GM11168 (cell line): ENCODE measurements at regions not wholly inside any gene's neighbourhood (a gene's known extent, or its start where the extent isn't known, plus 50 kb on each side); places are given as distances from the start of the nearest gene placed in this dataset.

Experiments
- in situ Hi-C: fragments of 300-500 bp; cut with MboI; formaldehyde crosslinking; loops from one replicate; pipeline ENCODE4 v1.12.0; 2022; ENCODE audit warnings: low sequenced_read_pairs; ENCODE audit not compliant: unreplicated experiment

DNA sequence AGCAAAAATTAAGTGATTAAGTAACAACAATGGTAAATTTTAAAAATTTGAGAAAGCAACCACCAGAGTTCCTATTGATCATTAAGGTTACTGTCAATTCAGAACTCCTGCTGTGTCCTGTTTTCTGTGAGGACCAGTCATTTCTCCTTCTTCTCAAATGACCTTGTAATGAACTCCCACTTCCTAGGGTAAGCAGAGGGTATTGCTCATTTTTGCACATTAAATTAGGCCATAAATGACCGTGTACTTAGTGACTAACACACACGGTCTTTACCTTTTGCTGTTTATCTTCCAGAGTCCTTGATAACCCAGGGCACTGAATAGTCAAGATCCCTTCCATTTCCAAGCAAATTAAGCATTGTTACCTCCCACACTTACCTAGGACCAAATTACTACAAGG is 227.5 kb upstream of the LYPLAL1 start:
- in situ Hi-C loops = no loop called here

DNA sequence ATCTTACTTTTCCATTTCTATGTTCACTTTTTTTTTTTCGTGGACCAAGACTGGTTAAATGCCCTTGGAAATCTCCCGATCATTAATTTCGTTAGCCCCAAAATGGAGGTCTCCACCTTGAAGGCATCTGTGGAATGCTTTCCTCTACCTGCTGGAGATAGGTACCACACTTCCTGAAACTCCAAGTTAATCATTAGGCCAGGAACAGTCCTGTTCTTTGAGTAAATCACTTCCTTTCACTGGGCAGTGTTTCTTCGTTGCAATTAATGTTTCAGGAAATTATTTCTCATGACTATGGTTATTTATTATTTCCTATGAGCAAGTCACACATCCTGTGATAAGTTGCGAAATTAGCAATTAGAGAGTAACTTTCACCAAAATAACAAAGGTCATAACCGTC is 225.2 kb upstream of the LYPLAL1 start:
- in situ Hi-C loops = no loop called here

DNA sequence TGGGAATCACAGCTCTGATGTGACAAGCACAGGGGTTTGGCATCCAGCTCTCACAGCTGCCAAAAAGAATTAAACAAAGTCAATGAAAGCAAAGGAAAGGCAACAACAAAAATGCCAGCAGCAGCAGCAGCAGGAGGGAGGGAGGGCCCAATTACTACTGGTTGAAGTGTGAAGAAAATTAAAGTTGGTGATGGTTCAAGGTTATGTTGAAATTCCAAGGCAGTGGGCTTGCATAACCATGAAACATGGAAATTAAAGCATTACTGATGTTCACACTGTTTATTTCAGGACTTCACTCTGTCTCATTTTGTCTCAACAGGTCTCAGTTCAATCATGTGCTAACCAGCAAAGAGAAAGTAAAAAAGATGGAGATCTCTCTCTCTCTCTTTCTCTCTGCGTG is 220.3 kb upstream of the LYPLAL1 start:
- in situ Hi-C loops = no loop called here

DNA sequence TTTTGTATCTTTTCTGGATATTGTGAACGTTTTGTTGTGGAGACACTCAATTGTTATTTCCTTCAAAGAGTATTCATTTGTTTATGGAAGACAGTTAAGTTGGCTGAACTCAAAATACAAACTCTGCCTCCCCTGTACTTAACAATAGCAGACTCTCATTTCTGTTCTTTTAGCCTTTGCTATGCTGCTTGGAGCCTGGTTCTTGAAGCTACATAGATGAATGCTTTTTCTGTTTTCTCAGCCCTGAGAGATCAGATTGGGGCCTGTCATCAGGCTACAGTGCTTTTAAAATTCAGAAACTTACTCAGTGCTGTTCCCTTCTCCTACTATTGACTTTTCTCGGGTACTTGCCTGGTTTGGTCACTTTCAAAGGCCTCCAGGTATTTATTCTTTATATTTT is 215.7 kb upstream of the LYPLAL1 start:
- in situ Hi-C loops = no loop called here

DNA sequence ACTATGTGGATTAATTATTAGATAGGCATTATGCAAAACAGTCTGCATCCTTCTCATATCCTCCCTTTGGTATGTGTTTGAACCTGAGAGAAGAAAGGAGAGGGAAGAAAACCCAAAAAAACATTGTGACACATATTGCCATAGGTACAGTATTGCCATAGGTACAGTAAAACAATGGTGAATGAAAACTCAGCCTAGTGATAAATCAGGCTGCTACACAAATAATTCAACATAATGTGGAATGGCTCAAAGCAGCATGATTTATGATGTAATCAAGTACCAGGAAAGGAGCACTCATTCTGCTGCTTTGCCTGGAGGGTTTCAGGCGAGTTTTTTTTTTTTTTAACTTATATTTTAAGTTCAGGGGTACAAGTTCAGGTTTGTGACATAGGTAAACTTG is 213.9 kb upstream of the LYPLAL1 start:
- in situ Hi-C loops = no loop called here

DNA sequence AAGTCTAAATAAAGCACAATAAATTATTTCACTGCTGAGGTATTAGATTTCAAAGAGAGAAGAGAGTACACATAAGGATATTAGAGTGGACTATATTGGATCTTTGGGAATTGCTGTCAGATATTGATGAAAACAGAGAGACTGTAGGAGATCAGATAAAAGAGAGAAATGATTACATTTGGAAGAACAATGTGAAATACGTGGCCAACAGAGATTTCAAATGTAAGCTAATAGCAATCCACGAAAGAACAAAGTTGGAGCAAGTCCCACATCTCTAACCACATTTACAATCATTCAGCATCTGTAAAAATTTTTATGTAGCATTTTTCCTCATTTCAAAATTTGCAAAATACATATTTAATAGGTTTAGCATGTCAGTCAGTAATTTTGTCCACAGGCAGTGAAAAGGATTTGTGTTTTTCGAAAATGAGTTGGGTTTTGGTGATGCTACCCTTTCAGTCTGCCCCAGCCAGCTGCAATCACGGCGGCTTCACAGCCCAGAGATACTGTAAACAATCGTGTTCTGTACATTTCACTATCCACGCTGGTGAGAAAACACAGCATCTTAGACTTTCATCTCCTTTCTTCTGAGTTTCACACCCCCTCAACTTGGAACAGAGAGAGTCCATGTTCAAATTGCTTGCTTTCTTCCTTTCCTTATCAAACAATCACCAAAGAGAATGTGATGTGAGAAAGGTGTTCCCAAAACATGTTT is 209.1 kb upstream of the LYPLAL1 start:
- in situ Hi-C loops = no loop called here

DNA sequence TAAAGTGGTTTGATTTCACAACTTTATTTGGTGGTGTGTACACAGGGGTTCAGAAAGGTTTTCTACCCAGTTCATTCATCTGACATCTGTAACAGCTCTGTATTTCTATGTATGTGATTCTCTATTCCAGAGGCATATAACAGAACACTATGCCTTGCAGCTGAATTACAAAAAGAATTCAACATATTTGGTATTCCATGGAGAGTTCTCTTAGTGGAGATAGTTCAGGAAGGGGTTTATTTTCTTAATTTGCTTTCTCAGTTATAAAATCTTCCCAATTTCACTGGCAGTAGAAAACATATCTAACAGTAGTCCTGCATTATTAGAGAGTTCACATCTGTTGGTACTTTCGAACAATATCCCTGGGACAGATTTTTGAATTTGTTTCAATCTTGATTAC is 207.9 kb upstream of the LYPLAL1 start:
- in situ Hi-C loops = no loop called here

DNA sequence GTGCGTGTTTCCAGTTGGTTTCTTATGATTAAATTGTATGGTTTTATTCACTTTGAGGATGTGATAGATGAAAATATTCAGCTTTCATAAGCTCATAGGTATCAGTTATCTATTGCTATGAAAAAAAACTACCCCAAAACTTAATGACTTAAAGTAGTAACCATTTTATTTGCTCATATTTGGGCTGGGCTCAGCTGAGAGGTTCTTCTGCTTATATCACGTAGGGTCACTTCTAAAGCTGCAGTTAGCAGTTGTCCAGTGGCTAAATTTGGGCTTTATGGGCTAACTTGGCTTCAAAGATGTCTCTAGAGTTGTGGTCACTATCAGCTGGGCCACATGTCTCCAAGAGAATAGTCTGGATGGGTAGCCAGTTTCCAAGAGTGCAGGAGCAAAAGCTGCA is 206.4 kb upstream of the LYPLAL1 start:
- in situ Hi-C loops = no loop called here

DNA sequence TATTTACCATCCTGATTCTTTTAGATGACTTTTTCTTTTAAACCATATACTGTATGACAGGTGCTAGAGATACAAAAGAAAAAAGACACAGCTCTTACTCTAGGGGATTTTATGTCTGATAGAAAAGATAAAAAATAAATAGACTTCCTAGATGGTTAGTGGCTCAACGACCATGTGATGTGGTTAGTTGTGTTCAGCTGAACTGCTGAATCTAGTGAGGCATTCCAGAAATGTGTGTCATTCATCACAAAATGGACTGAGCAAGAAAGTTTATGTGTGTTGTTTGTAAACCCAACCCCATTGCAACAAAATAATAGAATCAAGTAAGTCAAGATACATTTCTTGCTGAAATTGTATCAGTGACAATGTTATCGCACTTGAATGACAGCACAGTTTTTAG is 205.8 kb upstream of the LYPLAL1 start:
- in situ Hi-C loops = no loop called here

DNA sequence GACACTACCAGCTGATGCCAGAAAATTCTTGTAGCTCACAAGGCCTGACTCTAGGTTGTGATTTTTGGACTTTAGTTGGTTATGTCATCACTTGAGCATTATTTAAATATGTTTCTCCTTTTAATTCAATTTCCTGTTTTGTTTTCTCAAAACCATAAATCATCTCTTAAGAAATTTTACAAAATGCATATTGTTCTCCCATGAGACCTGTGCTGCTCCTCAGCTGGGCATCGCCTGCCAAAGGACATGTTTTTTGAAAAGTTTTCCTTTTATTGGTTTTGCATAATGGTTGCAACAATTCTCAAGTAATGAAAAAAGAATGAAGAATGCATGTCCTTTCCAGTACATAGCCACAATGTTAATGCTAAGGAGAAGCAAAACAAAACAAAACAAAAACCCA is 204.7 kb upstream of the LYPLAL1 start:
- in situ Hi-C loops = no loop called here

DNA sequence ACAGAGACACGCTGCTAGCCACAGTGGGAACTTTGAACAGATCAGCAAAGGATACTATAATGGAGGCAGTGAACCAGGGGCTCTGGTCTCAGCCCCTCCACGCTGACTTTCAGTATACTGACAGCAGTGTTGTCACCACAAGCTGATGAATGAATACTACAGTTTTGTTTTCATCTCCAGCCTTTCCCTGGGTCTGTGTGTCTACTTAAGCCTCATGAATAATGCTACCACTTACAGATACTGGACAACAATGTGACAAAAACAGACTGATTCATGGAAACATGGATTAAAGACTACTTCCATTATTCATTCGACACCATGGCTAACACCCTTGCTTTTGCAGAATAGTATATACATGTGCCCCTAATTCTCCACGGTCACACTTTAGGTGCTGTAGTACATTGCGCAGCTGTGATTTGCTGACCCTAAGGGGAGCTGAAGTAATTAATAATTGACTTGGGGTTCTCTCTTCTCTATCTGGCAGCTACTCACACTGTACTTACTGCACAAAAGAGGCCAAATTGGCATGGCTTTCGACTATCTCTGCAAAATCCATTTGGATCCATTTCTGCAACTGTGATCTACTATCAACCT is 203.2 kb upstream of the LYPLAL1 start:
- in situ Hi-C loops = no loop called here

DNA sequence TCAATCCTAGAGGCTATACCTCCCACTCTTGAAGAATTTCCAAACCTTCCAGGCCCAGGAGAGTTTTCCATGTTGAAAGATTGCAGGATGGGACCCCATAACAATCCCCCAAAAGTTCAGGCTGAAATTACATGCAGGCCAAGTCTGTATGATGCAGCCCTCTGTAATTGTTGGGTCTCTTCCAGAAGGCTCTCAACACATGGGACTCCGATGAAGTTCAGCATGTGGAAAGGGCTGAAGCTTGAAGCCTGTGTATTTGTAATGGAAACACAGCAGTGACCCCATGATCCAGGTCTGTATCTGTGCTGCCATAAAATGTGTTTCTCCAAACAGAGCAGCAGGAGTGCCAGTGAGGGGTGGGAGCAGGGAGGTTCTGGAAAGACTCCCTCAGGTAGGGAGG is 202.5 kb upstream of the LYPLAL1 start:
- in situ Hi-C loops = no loop called here

DNA sequence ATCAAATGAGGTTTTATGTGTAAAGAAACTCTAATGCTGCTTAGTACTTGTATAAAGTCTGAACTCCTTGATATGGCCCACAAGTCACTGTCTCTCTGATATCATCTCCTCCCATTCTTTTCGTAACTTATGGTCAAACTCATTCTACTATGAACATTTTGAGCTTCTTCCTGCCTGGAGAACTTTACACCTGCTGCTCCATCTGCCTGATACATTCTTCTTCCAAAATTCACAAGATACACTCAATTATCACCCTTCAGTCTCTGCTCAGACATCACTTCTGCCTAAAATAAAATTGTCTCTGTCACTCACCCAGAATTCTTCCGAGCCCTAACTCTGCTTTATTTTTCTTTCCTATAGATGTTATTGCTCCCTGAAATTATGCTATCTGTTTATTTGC is 192.8 kb upstream of the LYPLAL1 start:
- in situ Hi-C loops = no loop called here

DNA sequence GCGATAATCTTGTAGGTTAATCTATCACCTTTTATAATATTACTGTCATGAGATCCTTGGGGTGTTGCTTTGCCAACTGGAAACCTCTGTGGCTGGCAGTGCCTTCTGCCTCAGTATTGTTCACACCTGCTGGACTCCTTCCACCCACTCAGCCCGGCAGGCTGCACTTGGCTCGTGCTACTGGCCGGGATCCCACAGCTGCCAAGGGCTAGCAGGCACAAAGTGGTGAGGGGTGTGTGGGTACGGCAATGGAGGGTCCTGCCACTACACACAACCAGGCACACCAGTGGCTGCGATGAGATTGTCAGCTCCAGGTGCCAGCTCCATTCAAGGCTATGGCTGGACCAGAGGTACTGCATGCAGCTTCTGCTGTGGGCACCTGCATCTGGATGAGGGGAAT is 191.2 kb upstream of the LYPLAL1 start:
- in situ Hi-C loops = no loop called here

DNA sequence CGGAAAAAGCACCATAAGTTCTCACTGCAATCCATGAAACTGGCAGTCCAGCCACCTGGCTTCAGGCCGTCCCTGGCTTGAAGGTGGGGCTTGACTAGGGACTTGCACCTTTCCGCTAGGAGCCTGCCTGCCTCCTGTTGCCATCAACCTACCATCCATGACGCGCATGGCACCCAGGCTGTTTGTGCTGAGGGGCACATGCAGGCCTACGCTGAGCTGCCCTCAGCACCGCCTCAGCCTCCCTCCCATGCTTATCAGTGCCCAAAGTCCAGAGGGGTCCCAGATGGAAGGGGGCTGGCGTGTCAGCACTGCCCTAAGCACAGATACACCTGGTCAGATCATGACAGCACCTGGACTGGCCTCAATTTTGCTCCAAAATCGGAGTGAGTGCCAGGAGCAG is 190.2 kb upstream of the LYPLAL1 start:
- in situ Hi-C loops = no loop called here

DNA sequence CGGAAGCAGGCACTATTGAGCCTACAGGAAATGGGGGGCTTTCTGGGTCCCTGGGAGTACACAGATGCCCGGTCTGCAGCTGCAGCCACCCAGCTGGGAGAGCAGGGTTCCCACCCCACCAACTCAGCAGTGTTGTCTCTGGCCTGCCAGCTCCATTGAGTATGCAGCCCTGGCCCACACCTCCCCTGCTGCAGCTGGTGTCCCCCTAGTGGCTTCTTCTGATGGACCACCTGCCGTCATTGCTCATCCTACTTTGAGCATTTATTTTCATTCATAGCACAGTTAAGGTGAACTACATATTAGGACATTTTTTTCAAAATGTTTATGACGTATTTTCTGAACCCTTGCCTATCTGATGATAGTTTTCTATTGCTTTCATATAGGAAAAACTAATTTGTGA is 189.8 kb upstream of the LYPLAL1 start:
- in situ Hi-C loops = no loop called here

DNA sequence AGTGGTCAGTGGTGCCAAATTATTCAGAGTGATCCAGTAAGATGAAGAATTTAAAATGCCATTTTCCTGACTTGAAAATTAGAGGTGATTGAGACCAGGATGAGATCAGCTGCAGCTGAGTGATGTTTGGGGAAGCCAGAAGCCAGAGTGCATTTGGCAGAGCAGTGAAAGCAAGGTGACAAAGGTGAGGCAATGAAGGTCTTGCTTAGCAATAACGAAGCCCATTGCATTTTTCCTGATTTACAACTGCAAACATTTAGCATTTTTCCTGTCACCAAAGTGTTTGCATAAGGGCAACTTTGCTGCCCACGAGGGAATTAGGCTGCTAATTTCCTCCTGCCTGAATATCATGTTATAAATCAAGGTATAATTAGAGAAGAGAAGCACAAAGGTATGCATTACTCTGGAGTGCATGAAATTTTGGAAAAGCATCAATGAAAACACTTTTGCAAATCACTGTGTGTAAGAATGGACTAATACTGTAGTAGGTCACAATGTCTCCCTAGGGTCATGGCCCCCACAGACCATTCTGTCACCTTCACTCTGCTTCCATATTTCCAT is 188.2 kb upstream of the LYPLAL1 start:
- in situ Hi-C loops = no loop called here

DNA sequence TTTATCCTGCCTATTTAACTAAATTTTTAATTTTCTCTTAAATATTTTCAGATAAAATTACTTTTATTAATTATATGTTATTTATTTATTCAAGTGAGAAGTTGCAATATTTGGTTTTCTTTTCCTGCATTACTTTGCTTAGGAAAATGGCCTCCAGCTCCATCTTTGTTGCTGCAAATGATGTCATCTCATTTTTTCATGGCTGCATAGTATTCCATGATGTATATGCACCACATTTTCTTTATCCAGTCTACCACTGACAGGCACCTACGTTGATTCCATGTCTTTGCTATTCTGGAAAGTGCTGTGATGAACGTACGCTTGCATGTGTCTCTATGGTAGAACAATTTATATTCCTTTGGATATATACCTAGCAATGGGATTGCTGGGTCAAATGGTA is 186.9 kb upstream of the LYPLAL1 start:
- in situ Hi-C loops = no loop called here

DNA sequence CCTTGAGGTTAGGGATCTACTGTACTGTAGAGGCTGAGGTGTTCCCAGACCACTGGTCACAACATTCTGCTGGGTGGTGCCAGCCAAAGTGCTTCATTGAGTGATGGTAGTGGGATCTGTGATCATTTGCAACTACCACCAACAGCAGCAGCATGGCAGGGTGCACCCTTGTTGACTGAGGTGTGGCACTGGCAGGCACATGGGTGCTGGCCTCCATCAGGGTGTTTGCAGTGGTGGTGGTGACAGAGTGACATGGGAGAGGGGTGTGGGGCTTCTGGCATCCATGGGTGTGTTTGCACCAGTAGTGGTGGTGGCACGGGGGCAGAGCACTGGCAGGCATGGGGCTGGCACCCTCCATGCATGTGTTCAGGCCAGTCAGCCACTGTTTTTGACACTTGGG is 183.7 kb upstream of the LYPLAL1 start:
- in situ Hi-C loops = no loop called here

DNA sequence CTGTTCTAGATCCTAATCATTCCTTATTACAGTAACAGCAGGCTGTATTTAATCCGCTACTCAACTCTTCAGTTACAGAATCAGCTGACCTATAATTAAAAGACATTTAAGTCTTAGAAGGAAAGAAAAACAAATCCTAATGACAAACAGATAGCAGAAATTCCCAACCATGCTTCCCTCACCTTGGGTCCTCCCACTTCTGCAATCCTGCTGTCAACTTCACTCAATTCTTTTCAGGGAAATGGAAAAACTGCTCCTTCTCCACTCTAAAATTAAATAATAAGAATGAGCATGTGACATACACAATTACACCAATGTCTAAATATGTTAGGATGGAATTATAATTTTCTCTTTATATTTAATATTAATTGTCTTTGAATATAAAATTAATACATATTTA is 182.6 kb upstream of the LYPLAL1 start:
- in situ Hi-C loops = no loop called here

DNA sequence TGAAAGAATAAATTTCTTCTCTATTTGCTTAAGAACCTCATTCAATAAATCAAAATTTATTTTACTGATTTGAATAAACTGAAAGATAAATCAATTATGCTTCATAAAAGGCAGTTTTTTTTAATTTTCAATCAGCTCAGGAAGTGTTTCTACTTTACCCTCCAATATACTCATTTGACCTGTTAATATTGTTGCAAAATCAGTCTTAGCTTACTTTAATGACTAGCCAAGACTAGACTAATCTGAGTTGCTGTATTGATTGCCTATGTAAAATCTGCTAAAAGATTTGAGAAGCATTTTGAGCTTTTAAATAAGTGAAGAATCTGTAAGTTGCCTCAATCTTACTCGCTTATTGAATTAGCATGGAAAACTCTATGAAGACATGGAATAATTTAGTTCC is 179.1 kb upstream of the LYPLAL1 start:
- in situ Hi-C loops = no loop called here

DNA sequence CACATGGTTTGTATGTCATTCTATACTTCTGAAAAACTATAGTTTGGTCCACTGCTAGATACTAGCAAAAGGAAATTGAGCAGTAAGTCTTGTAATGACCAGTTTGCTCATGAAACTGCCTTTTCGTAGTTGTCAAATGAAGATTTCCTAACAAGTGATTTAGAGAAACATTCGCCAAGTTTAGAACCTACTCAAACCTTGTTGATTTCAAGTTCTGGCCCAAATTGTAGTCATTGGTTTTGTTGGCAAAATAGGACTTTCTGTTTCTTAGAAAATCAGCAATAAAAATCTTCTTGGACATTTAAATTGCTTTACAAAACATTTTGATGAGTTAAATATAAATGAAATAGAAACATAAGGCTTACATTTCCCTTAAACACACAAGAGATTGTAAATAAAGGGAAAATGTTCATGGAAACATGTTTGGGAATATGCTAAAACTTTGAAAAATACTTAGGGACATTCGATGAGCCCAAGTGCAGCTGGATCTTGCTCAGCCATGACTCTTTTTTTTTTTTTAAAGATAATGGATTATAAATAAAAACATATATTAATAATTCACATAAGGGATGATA is 178.5 kb upstream of the LYPLAL1 start:
- in situ Hi-C loops = no loop called here
